Panc1 (cell line): ENCODE measurements at regions not wholly inside any gene's neighbourhood (a gene's known extent, or its start where the extent isn't known, plus 50 kb on each side); places are given as distances from the start of the nearest gene placed in this dataset.
A peak's percentile ranks its signal among the peaks of the same experiment; 100 is the strongest.

ENCODE experiments used
- ATAC-seq: fragments of 200-7000 bp; cut with Tn5 transposase; 2 replicates; pipeline ENCODE4 v1.9.1; 2020; ENCODE audit warnings: mild to moderate bottlenecking, moderate library complexity
- BruUV-seq: library from RNA; stranded (reverse); fragments of 400-500 nt; replicated peaks from 2 replicates; lab custom pipeline; 2021; lab: Mats Ljungman, UMichigan
- CTCF ChIA-PET: fragments of 300-600 bp; sonication (Branson Sonifier 250); formaldehyde crosslinking; loops from one replicate; lab custom pipeline; 2022; ENCODE audit warnings: antibody characterized with exemption; lab: Charles Lee
- POLR2A ChIA-PET: fragments of 300-600 bp; sonication (Branson Sonifier 250); formaldehyde crosslinking; loops from one replicate; lab custom pipeline; 2022; ENCODE audit warnings: antibody characterized with exemption; lab: Charles Lee
- DNase-seq: peaks from one replicate; pipeline ENCODE4 v3.0.0-alpha.2; 2010; ENCODE audit warnings: low read depth, low spot score
- H3K27ac ChIP-seq: 2 replicates; pipeline ENCODE4 v1.5.1; 2011; ENCODE audit warnings: mild to moderate bottlenecking, low read length, inconsistent platforms
- H3K27me3 ChIP-seq: fragments of 200-500 bp; sonication (Bioruptor generic); 2 replicates; pipeline ENCODE4 v1.6.0; 2014; ENCODE audit warnings: low read length, inconsistent platforms; ENCODE audit not compliant: control insufficient read depth, insufficient read depth
- H3K36me3 ChIP-seq: fragments of 200-500 bp; sonication (Bioruptor generic); 2 replicates; pipeline ENCODE4 v1.5.1; 2014; ENCODE audit warnings: inconsistent platforms, mild to moderate bottlenecking, low read length, moderate library complexity; ENCODE audit not compliant: control insufficient read depth, insufficient read depth
- H3K4me1 ChIP-seq: 2 replicates; pipeline ENCODE4 v1.5.1; 2011; ENCODE audit warnings: inconsistent platforms, mild to moderate bottlenecking, low read length, moderate library complexity; ENCODE audit not compliant: control insufficient read depth, insufficient read depth
- H3K4me3 ChIP-seq, 2 experiments: 2 replicates each; pipeline ENCODE4 v1.5.1; 2011 to 2012; ENCODE audit warnings: low read depth in 2 of 2, low read length in 2 of 2, mild to moderate bottlenecking in 2 of 2, inconsistent platforms in 1 of 2, moderate library complexity in 1 of 2
- H3K9me3 ChIP-seq: fragments of 200-500 bp; sonication (Bioruptor generic); 2 replicates; pipeline ENCODE4 v1.5.1; 2014; ENCODE audit warnings: low read depth, mild to moderate bottlenecking, inconsistent platforms, low read length, moderate library complexity; ENCODE audit not compliant: control insufficient read depth, insufficient read depth
- CTCF ChIP-seq: fragments of 450-650 bp; IDR thresholded peaks from 2 replicates; pipeline ENCODE4 v1.5.1; 2017; ENCODE audit warnings: mild to moderate bottlenecking
- POLR2AphosphoS5 ChIP-seq: IDR thresholded peaks from 2 replicates; pipeline ENCODE4 v1.6.1; 2012; ENCODE audit warnings: mild to moderate bottlenecking, low read depth, low read length, moderate library complexity
- REST ChIP-seq, 2 experiments: IDR thresholded peaks; 2 replicates each; pipeline ENCODE4 v1.6.1; 2011 to 2012; ENCODE audit warnings: low read depth in 2 of 2, control low read depth in 1 of 2, low read length in 1 of 2, mild to moderate bottlenecking in 1 of 2, moderate library complexity in 1 of 2; ENCODE audit not compliant: insufficient read depth in 1 of 2
- SIN3A ChIP-seq: IDR thresholded peaks from 2 replicates; pipeline ENCODE4 v1.6.1; 2012; ENCODE audit warnings: low read depth, mild to moderate bottlenecking, low read length, moderate library complexity, borderline replicate concordance; ENCODE audit not compliant: insufficient read depth
- TCF7L2 ChIP-seq: IDR thresholded peaks from 2 replicates; pipeline ENCODE4 v1.6.1; 2011; ENCODE audit warnings: mild to moderate bottlenecking, low read depth, low read length, inconsistent platforms
- in situ Hi-C: cut with HindIII; loops from 2 replicates; pipeline ENCODE4 v1.10.0; 2016; ENCODE audit warnings: low sequenced_read_pairs, low pct_unique_long_range_greater_than_20kb
- intact Hi-C: fragments of 100-400 bp; cut with micrococcal nuclease; formaldehyde crosslinking; loops from one replicate; pipeline ENCODE4 v1.10.0; 2022; ENCODE audit not compliant: unreplicated experiment

GRCh38 chr11:43578346-43579170, 102.0 kb upstream of the HSD17B12 start:
- intact Hi-C loops (loop anchor here (5.0 kb wide), 1 partner anchor 234 kb away; no protein-coding TSS in a partner anchor), in situ Hi-C loops (no loop called here)
- peak; percentile 17 for ATAC-seq
- H3K36me3 ChIP-seq: no peaks in the 10 kb centered on the region
- TF ChIP-seq CTCF (no peak), POLR2AphosphoS5 (no peak), SIN3A (no peak)
- H3K9me3 ChIP-seq: no peaks in the 10 kb centered on the region
- no peak overlapping the region for H3K27ac ChIP-seq
- CTCF ChIA-PET: interaction anchor here (0.7 kb wide), 1 partner anchor 11 kb away, joined by 4 read pairs; no protein-coding TSS in a partner anchor
- H3K4me3 ChIP-seq: peak overlapping the region; percentile 57 to 67
- DNase-seq: no peak
- H3K4me1 ChIP-seq: peaks cover 32% of the 10 kb centered on the region
- peaks cover 61% of the 10 kb centered on the region for H3K27me3 ChIP-seq
- POLR2A ChIA-PET: no interaction called here
- BruUV-seq: no TSS peak

- peaks cover 32% of the 10 kb centered on the region for H3K4me1 ChIP-seq
- no TSS peak for BruUV-seq
- peak; percentile 79 for ATAC-seq
- ChIA-PET POLR2A (no interaction called here), CTCF (interaction anchor here (0.6 kb wide), 3 partner anchors 10 to 245 kb away, joined by 3 to 8 read pairs (median 6); no protein-coding TSS in a partner anchor)
- no peak overlapping the region for H3K27ac ChIP-seq
- peak overlapping the region; percentile 57 to 67 for H3K4me3 ChIP-seq
- intact Hi-C loops: loop anchor here (5.0 kb wide), 1 partner anchor 233 kb away; no protein-coding TSS in a partner anchor
- H3K27me3 ChIP-seq: peaks cover 53% of the 10 kb centered on the region
- no peak for DNase-seq
- TF ChIP-seq POLR2AphosphoS5 (no peak), SIN3A (no peak), CTCF (peak; percentile 68), REST (IDR thresholded peaks at IDR 0.05; ENCODE audit: insufficient read depth in 1 of 2, low read depth in 2 of 2, low read length in 1 of 2) (no peak), TCF7L2 (no peak)
- H3K9me3 ChIP-seq: no peaks in the 10 kb centered on the region
- no peaks in the 10 kb centered on the region for H3K36me3 ChIP-seq
- in situ Hi-C loops: no loop called here
Measured at GRCh38 chr11:43579171-43579918, 101.2 kb upstream of the HSD17B12 start.
